Prostate gland (tissue), 2 donors: ENCODE measurements at regions not wholly inside any gene's neighbourhood (a gene's known extent, or its start where the extent isn't known, plus 50 kb on each side); places are given as distances from the start of the nearest gene placed in this dataset.

Experiments
- DNase-seq: peaks from one replicate; pipeline ENCODE4 v3.0.0-alpha.2; 2019; ENCODE audit warnings: low spot score
- H3K27ac ChIP-seq, 2 donors: fragments of 200-600 bp; sonication (generic); 2 replicates each; pipeline ENCODE4 v1.5.1; 2017 to 2019
- H3K27me3 ChIP-seq: fragments of 200-600 bp; sonication (generic); replicated peaks from 2 replicates; pipeline ENCODE4 v1.5.1; 2019; ENCODE audit not compliant: insufficient read depth
- H3K36me3 ChIP-seq, 2 donors: fragments of 200-600 bp; sonication (generic); 1 replicate in 1 of 2; 2 replicates in 1 of 2; pipeline versions ENCODE4 v1.5.1 to v1.8.1; 2017 to 2019
- H3K4me1 ChIP-seq: fragments of 200-600 bp; sonication (generic); replicated peaks from 2 replicates; pipeline ENCODE4 v1.5.1; 2019
- H3K4me3 ChIP-seq, 2 donors: fragments of 200-600 bp; sonication (generic); 2 replicates each; pipeline ENCODE4 v1.5.1; 2017 to 2019
- H3K9me3 ChIP-seq: fragments of 200-600 bp; sonication (generic); 2 replicates; pipeline ENCODE4 v1.5.1; 2017
- CTCF ChIP-seq, 4 experiments: fragments of 200-600 bp in 2 of 4; fragments of 450-650 bp in 2 of 4; sonication (generic) in 2 of 4; IDR thresholded peaks; 1 replicate in 3 of 4; 2 replicates in 1 of 4; pipeline ENCODE4 v1.5.1; 2016 to 2019; ENCODE audit warnings: antibody characterized with exemption in 4 of 4, mild to moderate bottlenecking in 2 of 4, moderate library complexity in 2 of 4
- POLR2A ChIP-seq: fragments of 450-650 bp; IDR thresholded peaks from one replicate; pipeline ENCODE4 v1.6.1; 2016; ENCODE audit warnings: antibody characterized with exemption, mild to moderate bottlenecking
- POLR2AphosphoS5 ChIP-seq: sonication (generic); formaldehyde crosslinking; IDR thresholded peaks from one replicate; pipeline ENCODE4 v1.6.1; 2017; ENCODE audit warnings: antibody characterized with exemption
- WGBS: methylation state at CpG from one replicate; pipeline ENCODE4 v1.1.5; 2018; 5-methylcytosine and 5-hydroxymethylcytosine counted together
- intact Hi-C: fragments of 100-400 bp; cut with DNase I; formaldehyde crosslinking; loops from one replicate; pipeline ENCODE4 v1.14.2; 2022

GRCh38 chr2:160812830-160813505 is 319.4 kb upstream of the RBMS1 start:
- Histone ChIP-seq H3K9me3 (no peaks in the 10 kb centered on the region), H3K27ac (peak overlapping the region in 1 of 2 donors; percentile 7), H3K4me3 (no peak overlapping the region), H3K27me3 (no peaks in the 10 kb centered on the region), H3K36me3 (no peaks in the 10 kb centered on the region), H3K4me1 (no peaks in the 10 kb centered on the region)
- intact Hi-C loops = no loop called here
- no peak for DNase-seq
- TF ChIP-seq POLR2AphosphoS5 (peak; percentile 8), POLR2A (no peak)
- WGBS = 24% methylated on average over 6 of the region's 6 CpGs

GRCh38 chr2:160813506-160813858 is 319.9 kb upstream of the RBMS1 start:
- H3K4me1 ChIP-seq = no peaks in the 10 kb centered on the region
- H3K9me3 ChIP-seq = no peaks in the 10 kb centered on the region
- no peaks in the 10 kb centered on the region for H3K27me3 ChIP-seq
- H3K4me3 ChIP-seq = no peak overlapping the region
- intact Hi-C loops = no loop called here
- TF ChIP-seq POLR2A (no peak), CTCF (IDR thresholded peaks at IDR 0.05) (no peak), POLR2AphosphoS5 (no peak)
- H3K27ac ChIP-seq = peak overlapping the region in 1 of 2 donors; percentile 7
- peak; percentile 14 for DNase-seq
- WGBS = 13% methylated on average over 5 of the region's 5 CpGs
- no peaks in the 10 kb centered on the region for H3K36me3 ChIP-seq

- no peaks in the 10 kb centered on the region for H3K36me3 ChIP-seq
- intact Hi-C loops = no loop called here
- 53% methylated on average over 2 of the region's 2 CpGs for WGBS
- H3K4me3 ChIP-seq = no peak overlapping the region
- H3K4me1 ChIP-seq = no peaks in the 10 kb centered on the region
- TF ChIP-seq POLR2A = no peak
- no peak for TF ChIP-seq CTCF (IDR thresholded peaks at IDR 0.05)
- TF ChIP-seq POLR2AphosphoS5 = no peak
- no peak overlapping the region for H3K27ac ChIP-seq
- no peak for DNase-seq
- no peaks in the 10 kb centered on the region for H3K9me3 ChIP-seq
- no peaks in the 10 kb centered on the region for H3K27me3 ChIP-seq
Measured at GRCh38 chr2:160816916-160817499, 323.4 kb upstream of the RBMS1 start.

- Histone ChIP-seq H3K4me1 (no peaks in the 10 kb centered on the region), H3K9me3 (no peaks in the 10 kb centered on the region), H3K4me3 (no peak overlapping the region), H3K36me3 (no peaks in the 10 kb centered on the region), H3K27ac (no peak overlapping the region), H3K27me3 (no peaks in the 10 kb centered on the region)
- TF ChIP-seq POLR2AphosphoS5 (no peak), CTCF (IDR thresholded peaks at IDR 0.05) (no peak), POLR2A (no peak)
- DNase-seq = no peak
- WGBS = 72% methylated on average over 7 of the region's 7 CpGs
- intact Hi-C loops = no loop called here
Measured at GRCh38 chr2:160820691-160821090, 327.1 kb upstream of the RBMS1 start.

GRCh38 chr2:160822006-160822405 is 328.4 kb upstream of the RBMS1 start:
- intact Hi-C loops = no loop called here
- H3K9me3 ChIP-seq = no peaks in the 10 kb centered on the region
- H3K4me1 ChIP-seq = no peaks in the 10 kb centered on the region
- H3K36me3 ChIP-seq = no peaks in the 10 kb centered on the region
- H3K27ac ChIP-seq = no peak overlapping the region
- no peaks in the 10 kb centered on the region for H3K27me3 ChIP-seq
- DNase-seq = no peak
- no peak overlapping the region for H3K4me3 ChIP-seq
- TF ChIP-seq CTCF (IDR thresholded peaks at IDR 0.05) = no peak
- TF ChIP-seq POLR2A = no peak
- no peak for TF ChIP-seq POLR2AphosphoS5
